ENCODE measurements at regions not wholly inside any gene's neighbourhood (a gene's known extent, or its start where the extent isn't known, plus 50 kb on each side); places are given as distances from the start of the nearest gene placed in this dataset.

DNA sequence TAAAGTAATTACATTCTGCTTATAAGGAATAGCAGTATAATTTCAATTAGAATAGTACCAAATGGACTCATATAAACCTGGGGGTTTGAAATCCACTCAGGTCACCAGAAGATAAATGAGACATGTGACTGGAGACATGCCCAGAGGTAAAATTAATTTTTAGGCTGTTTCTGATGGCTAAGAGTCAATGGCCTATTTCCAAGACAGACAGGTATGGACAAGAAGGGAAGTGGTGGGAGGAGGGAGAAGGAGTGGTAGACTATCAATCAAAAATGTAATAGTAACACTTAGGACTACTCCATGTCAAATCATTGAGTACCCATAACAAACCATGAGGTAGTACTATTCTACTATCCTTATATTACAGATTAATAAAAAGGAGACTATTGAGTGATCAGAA, 544.0 kb downstream of the GALC start:
- intact Hi-C loops (cut with DNase I, micrococcal nuclease) = no loop called here
- DNase-seq = no peak
- CTCF ChIA-PET = no interaction called here
- H3K36me3 Mint-ChIP-seq (ENCODE audit: low read depth) = no peaks in the 10 kb centered on the region
- H3K4me3 Mint-ChIP-seq = no peak overlapping the region
- no peaks in the 10 kb centered on the region for H3K4me1 Mint-ChIP-seq
- H3K9me3 Mint-ChIP-seq (ENCODE audit: low read depth) = no peaks in the 10 kb centered on the region
- H3K27ac Mint-ChIP-seq = no peak overlapping the region
- no peak for ATAC-seq
- H3K27me3 Mint-ChIP-seq = no peaks in the 10 kb centered on the region
- POLR2A ChIA-PET = no interaction called here

DNA sequence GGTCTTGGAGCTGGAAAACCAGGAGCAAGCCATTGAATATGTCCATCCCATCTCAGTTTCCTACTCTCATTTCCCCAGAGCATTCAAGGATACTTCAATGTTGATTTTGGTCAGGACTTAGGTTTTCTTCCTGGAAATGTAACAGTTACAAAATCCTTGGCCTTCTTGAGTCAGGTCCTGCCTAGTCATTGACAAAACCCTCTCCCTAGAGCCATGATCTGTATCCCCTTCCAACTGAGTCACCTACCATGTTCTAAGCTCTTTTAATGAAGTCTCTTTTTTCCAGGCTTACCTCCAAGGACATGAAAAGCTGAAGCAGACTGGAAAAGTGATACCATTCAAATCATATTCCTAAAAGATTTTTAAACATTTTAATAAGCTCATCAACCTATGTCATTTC, 549.2 kb downstream of the GALC start:
- intact Hi-C loops (cut with DNase I, micrococcal nuclease) = no loop called here
- Mint-ChIP-seq H3K9me3 (ENCODE audit: low read depth) (peaks cover 2% of the 10 kb centered on the region), H3K36me3 (ENCODE audit: low read depth) (no peaks in the 10 kb centered on the region), H3K27ac (no peak overlapping the region), H3K4me1 (no peaks in the 10 kb centered on the region), H3K27me3 (no peaks in the 10 kb centered on the region), H3K4me3 (no peak overlapping the region)
- no peak for DNase-seq
- POLR2A ChIA-PET = no interaction called here
- CTCF ChIA-PET = interaction anchor here (0.6 kb wide), 1 partner anchor 80 kb away, joined by 3 read pairs; no protein-coding TSS in a partner anchor
- ATAC-seq = no peak

DNA sequence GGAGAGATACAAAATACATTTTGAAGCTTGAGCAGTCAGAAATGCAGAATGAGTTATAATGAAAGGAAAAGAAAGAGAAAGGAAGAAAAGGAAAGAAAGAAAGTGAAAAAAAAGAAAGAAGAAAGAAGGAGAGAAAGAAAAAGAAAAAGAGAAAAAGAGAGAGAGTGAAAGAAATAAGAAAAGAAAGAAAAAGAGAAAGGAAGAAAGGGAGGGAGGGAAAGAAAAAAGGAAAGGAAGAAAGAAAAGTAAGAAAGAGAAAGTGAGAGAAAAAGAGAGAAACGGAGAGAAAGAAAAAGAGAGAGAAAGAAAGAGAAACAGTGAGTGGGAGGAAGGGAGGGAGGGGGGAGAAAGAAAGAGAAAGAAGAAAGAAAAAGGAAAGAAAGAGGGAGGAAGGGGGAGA, 549.9 kb downstream of the GALC start:
- no peak for DNase-seq
- Mint-ChIP-seq H3K36me3 (ENCODE audit: low read depth) (no peaks in the 10 kb centered on the region), H3K27me3 (no peaks in the 10 kb centered on the region), H3K4me1 (no peaks in the 10 kb centered on the region), H3K4me3 (no peak overlapping the region), H3K27ac (no peak overlapping the region), H3K9me3 (ENCODE audit: low read depth) (peaks cover 2% of the 10 kb centered on the region)
- intact Hi-C loops (cut with DNase I, micrococcal nuclease) = no loop called here
- no peak for ATAC-seq
- ChIA-PET CTCF (no interaction called here), POLR2A (no interaction called here)

DNA sequence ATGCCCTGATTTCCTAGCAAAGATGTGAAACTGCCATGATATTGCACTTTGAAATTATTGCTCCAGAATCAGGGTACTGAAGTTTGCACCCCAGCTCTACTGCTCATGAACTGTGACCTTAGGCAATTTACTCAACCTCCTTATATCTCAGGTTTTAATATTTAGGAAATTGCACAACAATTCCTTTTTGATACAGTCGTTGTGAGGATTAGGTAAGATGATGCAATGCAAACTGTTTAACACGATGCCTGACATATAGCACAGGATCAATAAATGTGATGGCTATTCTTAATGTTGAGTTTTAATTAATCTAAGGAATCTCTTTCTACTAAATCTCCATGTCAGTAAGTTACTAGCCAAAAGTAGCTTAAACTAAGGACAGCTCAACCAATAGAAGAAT, 555.8 kb downstream of the GALC start:
- ATAC-seq = no peak
- ChIA-PET POLR2A (no interaction called here), CTCF (no interaction called here)
- Mint-ChIP-seq H3K27ac (no peak overlapping the region), H3K4me1 (no peaks in the 10 kb centered on the region), H3K9me3 (ENCODE audit: low read depth) (peaks cover 7% of the 10 kb centered on the region), H3K4me3 (no peak overlapping the region), H3K36me3 (ENCODE audit: low read depth) (no peaks in the 10 kb centered on the region), H3K27me3 (no peaks in the 10 kb centered on the region)
- intact Hi-C loops (cut with DNase I, micrococcal nuclease) = no loop called here
- no peak for DNase-seq

DNA sequence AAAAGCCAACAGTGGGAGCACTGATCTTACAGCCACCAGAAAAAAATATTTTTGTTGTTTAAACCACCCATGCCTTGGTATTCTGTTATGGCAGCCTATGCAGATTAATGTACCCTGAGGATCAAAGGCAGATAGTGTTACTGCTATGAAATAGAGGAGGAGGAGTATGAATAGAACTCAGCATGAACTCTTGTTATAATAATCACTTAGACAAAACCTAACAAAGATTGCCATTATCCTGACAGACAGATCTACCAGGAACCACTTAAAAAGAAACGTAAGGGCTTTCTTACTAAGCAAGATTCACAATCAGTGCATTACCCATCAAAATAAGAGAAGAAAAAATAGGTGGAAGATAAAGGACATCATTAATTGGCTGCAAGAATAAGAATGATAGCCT, 558.3 kb downstream of the GALC start:
- ATAC-seq = no peak
- CTCF ChIA-PET = no interaction called here
- no peaks in the 10 kb centered on the region for H3K36me3 Mint-ChIP-seq (ENCODE audit: low read depth)

DNA sequence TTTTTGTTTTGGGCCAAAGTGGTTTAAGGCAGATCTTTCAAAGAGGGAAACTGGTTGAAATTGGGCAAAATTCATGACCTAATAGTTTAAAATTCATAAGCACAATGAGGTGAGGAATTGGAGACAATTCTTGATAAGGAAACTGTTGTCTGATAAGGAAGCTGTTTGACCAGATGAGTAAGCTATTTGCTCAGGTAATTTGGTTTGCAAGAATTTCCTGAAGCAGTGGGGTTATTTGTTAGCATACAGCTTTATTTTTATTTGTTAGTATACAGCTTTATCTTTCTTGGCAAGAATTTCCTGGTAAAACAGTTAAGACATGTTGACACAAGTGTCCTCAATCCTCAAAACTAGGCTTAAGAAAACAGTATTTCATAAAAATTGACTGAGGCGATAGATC, 559.0 kb downstream of the GALC start:
- ATAC-seq = no peak
- Mint-ChIP-seq H3K27ac (no peak overlapping the region), H3K9me3 (ENCODE audit: low read depth) (peaks cover 10% of the 10 kb centered on the region), H3K36me3 (ENCODE audit: low read depth) (no peaks in the 10 kb centered on the region), H3K27me3 (no peaks in the 10 kb centered on the region), H3K4me3 (no peak overlapping the region), H3K4me1 (no peaks in the 10 kb centered on the region)
- POLR2A ChIA-PET = no interaction called here
- CTCF ChIA-PET = no interaction called here
- no peak for DNase-seq
- intact Hi-C loops (cut with DNase I, micrococcal nuclease) = no loop called here

More for the DNA sequence above, 558.3 kb downstream of the GALC start:
- peaks cover 10% of the 10 kb centered on the region for H3K9me3 Mint-ChIP-seq (ENCODE audit: low read depth)
- intact Hi-C loops (cut with DNase I, micrococcal nuclease) = no loop called here
- no peak overlapping the region for H3K27ac Mint-ChIP-seq
- H3K27me3 Mint-ChIP-seq = no peaks in the 10 kb centered on the region
- no peak overlapping the region for H3K4me3 Mint-ChIP-seq
- H3K4me1 Mint-ChIP-seq = no peaks in the 10 kb centered on the region
- no peak for DNase-seq
- POLR2A ChIA-PET = no interaction called here

DNA sequence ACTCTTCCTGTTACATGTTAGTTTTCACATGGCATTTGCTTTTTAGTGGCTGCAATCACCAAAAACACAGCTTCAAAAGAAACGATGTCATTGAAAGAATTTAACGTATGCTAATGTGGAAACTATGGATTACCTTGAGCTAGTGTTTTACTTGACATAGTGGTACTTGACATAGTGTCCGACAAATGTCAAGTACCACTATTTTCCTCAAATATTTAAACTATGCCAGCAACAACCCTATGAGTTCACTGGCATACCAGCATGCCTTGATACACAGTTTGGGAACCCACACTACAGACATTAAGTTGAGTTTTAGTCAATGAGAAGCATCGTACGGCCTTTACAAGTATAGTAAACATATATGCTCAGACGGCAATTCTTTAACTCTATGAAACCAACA, 560.3 kb downstream of the GALC start:
- no peak overlapping the region for H3K27ac Mint-ChIP-seq
- H3K4me1 Mint-ChIP-seq = no peaks in the 10 kb centered on the region
- ATAC-seq (no peak), DNase-seq (no peak)
- CTCF ChIA-PET = no interaction called here
- POLR2A ChIA-PET = no interaction called here
- H3K9me3 Mint-ChIP-seq (ENCODE audit: low read depth) = peaks cover 10% of the 10 kb centered on the region
- intact Hi-C loops (cut with DNase I, micrococcal nuclease) = no loop called here
- no peaks in the 10 kb centered on the region for H3K27me3 Mint-ChIP-seq
- no peaks in the 10 kb centered on the region for H3K36me3 Mint-ChIP-seq (ENCODE audit: low read depth)
- H3K4me3 Mint-ChIP-seq = no peak overlapping the region

DNA sequence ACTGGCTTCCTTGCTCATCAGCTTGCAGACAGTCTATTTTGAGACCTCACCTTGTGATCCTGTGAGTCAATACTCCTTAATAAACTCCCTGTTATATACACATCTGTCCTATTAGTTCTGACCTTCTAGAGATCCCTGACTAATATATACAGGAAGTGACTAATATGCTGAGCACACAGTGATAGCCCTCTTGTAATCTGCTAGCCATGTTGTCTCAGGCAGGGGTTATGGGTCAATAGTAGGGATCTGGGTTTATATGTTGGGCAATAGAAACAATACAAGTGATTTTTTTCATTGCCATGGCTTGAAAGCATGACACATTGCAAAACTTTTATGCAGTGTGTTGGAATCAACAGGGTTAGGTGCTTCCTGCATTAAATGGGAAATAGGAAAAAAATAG, 562.2 kb downstream of the GALC start:
- Mint-ChIP-seq H3K36me3 (ENCODE audit: low read depth) (no peaks in the 10 kb centered on the region), H3K27ac (no peak overlapping the region), H3K9me3 (ENCODE audit: low read depth) (peaks cover 10% of the 10 kb centered on the region), H3K27me3 (no peaks in the 10 kb centered on the region), H3K4me1 (no peaks in the 10 kb centered on the region), H3K4me3 (no peak overlapping the region)
- DNase-seq = no peak
- CTCF ChIA-PET = no interaction called here
- ATAC-seq = no peak
- POLR2A ChIA-PET = no interaction called here
- intact Hi-C loops (cut with DNase I, micrococcal nuclease) = no loop called here

DNA sequence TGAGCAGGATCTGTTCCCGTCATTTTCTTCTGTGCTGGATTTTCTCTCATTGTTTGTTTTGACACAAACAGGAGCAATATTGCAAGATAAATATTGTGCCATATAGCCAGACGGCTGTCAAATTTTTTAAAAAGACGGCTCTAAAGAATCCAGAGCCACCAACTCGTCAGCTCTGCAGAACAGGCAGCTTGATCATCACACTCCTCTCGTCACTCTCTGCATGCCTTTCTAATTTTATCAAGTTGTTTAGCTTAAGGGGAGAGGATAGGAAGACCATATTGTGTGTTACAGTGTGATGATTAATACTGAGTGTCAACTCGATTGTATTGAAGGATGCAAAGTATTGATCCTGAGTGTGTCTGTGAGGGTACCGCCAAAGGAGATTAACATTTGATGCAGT, 562.8 kb downstream of the GALC start:
- no peaks in the 10 kb centered on the region for H3K4me1 Mint-ChIP-seq
- no peak for DNase-seq
- POLR2A ChIA-PET = no interaction called here
- H3K36me3 Mint-ChIP-seq (ENCODE audit: low read depth) = no peaks in the 10 kb centered on the region
- no peak overlapping the region for H3K27ac Mint-ChIP-seq
- intact Hi-C loops (cut with DNase I, micrococcal nuclease) = no loop called here
- no peak for ATAC-seq
- H3K4me3 Mint-ChIP-seq = no peak overlapping the region
- H3K9me3 Mint-ChIP-seq (ENCODE audit: low read depth) = peaks cover 10% of the 10 kb centered on the region
- no peaks in the 10 kb centered on the region for H3K27me3 Mint-ChIP-seq
- CTCF ChIA-PET = no interaction called here

DNA sequence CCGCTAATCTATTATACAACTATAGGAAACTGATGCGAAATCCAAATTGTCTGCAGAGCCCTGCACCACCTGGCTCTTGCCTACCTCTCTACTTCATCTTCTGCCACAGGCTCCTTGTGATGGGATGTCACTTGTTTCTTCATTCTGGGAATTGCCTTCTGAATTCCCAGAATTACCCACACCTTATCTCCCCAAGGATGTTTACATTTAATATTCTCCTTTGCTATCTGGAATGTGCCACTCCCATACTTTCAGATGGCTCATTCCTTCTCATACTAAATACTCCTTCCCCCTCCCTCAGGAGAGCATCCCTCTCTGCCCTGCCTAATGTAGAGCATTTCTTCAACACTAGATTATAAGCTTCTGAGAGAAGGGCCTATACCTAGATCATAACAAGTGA, 573.1 kb downstream of the GALC start:
- no peak for DNase-seq
- peaks cover 6% of the 10 kb centered on the region for H3K9me3 Mint-ChIP-seq (ENCODE audit: low read depth)
- H3K4me1 Mint-ChIP-seq = no peaks in the 10 kb centered on the region
- no peaks in the 10 kb centered on the region for H3K27me3 Mint-ChIP-seq
- ChIA-PET POLR2A (no interaction called here), CTCF (no interaction called here)
- H3K27ac Mint-ChIP-seq = no peak overlapping the region
- H3K4me3 Mint-ChIP-seq = no peak overlapping the region
- ATAC-seq = no peak
- intact Hi-C loops (cut with DNase I, micrococcal nuclease) = no loop called here
- H3K36me3 Mint-ChIP-seq (ENCODE audit: low read depth) = no peaks in the 10 kb centered on the region

DNA sequence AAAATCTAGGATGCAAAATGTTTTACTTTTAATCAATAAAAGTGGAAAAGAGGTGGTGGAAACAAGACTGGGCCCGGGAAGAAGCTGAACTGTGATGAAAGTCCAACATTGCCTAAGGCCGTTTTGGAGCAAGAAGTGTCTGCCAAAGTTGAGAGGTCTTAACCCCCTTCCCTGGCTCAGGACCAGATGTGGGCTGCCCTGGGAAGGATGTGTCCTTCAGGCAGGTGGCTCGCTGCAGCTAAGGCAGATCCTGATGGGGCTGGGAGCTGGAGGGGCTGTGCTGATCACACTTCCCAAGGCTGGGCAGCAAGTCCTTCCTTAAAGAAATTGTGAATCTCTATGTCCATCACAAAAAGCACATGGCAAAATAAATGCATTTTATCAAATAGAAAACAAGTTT, 581.6 kb downstream of the GALC start:
- intact Hi-C loops (cut with DNase I, micrococcal nuclease) = no loop called here
- Mint-ChIP-seq H3K27me3 (no peaks in the 10 kb centered on the region), H3K27ac (no peak overlapping the region), H3K4me1 (no peaks in the 10 kb centered on the region), H3K36me3 (ENCODE audit: low read depth) (no peaks in the 10 kb centered on the region), H3K4me3 (no peak overlapping the region), H3K9me3 (ENCODE audit: low read depth) (no peaks in the 10 kb centered on the region)
- DNase-seq (no peak), ATAC-seq (no peak)
- CTCF ChIA-PET = no interaction called here
- POLR2A ChIA-PET = no interaction called here

DNA sequence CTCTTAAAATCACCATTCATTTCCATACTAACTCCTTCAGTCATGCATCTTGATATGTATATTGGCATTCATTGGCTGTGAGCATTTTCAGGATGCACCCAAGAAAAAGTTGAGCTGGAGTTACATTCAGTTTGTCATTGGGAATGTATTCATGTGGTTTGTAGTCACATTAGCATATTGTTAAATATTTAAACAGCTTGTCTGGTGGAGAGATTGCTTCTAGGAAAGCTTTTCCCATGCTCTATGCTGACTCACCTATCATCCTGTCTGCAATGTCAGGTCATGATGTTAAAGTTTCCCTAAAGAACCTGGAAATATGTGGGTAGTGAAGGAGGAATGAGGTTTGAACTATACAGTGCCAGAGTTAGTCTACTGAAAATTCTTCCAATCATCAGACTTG, 583.6 kb downstream of the GALC start:
- intact Hi-C loops (cut with DNase I, micrococcal nuclease) = no loop called here
- H3K27ac Mint-ChIP-seq = no peak overlapping the region
- no peaks in the 10 kb centered on the region for H3K27me3 Mint-ChIP-seq
- DNase-seq (no peak), ATAC-seq (no peak)
- H3K9me3 Mint-ChIP-seq (ENCODE audit: low read depth) = no peaks in the 10 kb centered on the region
- POLR2A ChIA-PET = no interaction called here
- H3K36me3 Mint-ChIP-seq (ENCODE audit: low read depth) = no peaks in the 10 kb centered on the region
- H3K4me1 Mint-ChIP-seq = no peaks in the 10 kb centered on the region
- H3K4me3 Mint-ChIP-seq = no peak overlapping the region
- CTCF ChIA-PET = interaction anchor here (1.3 kb wide), 1 partner anchor 16 kb away, joined by 4 read pairs; no protein-coding TSS in a partner anchor

DNA sequence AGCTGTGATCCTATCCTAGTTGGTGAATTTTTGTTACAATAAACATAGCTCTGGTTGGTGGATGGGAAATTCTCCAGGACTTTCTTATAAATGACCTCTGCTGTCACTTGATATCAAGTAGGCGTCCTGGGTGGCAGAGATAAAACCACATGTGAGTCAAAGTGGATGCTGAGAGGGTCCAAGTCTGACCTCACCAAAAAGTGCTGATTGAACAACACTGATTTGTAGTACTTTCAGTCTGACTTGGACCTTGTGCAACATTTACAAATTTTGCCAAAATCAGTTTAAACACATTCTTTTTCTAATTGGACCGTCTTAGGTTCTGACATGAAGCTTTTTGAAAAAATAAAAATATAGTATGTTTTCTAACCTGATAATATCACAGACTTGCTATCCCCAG, 585.6 kb downstream of the GALC start:
- CTCF ChIA-PET = no interaction called here
- Mint-ChIP-seq H3K4me3 (no peak overlapping the region), H3K4me1 (no peaks in the 10 kb centered on the region), H3K9me3 (ENCODE audit: low read depth) (no peaks in the 10 kb centered on the region), H3K36me3 (ENCODE audit: low read depth) (no peaks in the 10 kb centered on the region), H3K27ac (no peak overlapping the region), H3K27me3 (no peaks in the 10 kb centered on the region)
- POLR2A ChIA-PET = no interaction called here
- no peak for DNase-seq
- no peak for ATAC-seq
- intact Hi-C loops (cut with DNase I, micrococcal nuclease) = no loop called here
